Fibroblast of pulmonary artery (primary cell): ENCODE measurements at regions not wholly inside any gene's neighbourhood (a gene's known extent, or its start where the extent isn't known, plus 50 kb on each side); places are given as distances from the start of the nearest gene placed in this dataset.

ENCODE experiments used
- DNase-seq: peaks from one replicate; pipeline ENCODE4 v3.0.0-alpha.2; 2010; ENCODE audit warnings: low read depth
- H3K4me3 ChIP-seq: replicated peaks from 2 replicates; pipeline ENCODE4 v1.5.1; 2011; ENCODE audit warnings: low read depth, mild to moderate bottlenecking, control low read depth, low read length, moderate library complexity
- TF ChIP-seq, protein P1 (sequence below): IDR thresholded peaks from 2 replicates; pipeline ENCODE4 v1.5.1; 2011; ENCODE audit warnings: mild to moderate bottlenecking, control low read depth, low read length, inconsistent platforms; ENCODE audit errors: missing control alignments

DNA sequence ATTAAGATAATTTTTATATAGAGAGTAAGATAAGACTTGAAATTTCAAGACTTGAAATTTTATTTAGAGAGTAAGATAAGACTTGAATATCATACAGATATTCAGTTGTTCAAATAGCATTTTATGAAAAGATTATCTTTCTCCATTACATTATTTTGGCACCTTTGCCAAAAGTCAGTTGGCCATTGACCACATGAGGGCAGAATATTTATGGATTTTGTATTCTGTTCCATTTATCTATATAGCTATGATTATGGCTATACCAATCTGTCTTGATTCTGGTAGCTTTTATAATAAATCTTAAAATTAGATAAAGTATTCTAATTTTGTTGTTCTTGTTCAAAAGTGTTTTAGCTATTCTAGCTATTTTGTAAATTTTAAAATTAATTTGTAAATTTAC, 537.9 kb upstream of the GJE1 start:
- TF ChIP-seq, protein P1, sequence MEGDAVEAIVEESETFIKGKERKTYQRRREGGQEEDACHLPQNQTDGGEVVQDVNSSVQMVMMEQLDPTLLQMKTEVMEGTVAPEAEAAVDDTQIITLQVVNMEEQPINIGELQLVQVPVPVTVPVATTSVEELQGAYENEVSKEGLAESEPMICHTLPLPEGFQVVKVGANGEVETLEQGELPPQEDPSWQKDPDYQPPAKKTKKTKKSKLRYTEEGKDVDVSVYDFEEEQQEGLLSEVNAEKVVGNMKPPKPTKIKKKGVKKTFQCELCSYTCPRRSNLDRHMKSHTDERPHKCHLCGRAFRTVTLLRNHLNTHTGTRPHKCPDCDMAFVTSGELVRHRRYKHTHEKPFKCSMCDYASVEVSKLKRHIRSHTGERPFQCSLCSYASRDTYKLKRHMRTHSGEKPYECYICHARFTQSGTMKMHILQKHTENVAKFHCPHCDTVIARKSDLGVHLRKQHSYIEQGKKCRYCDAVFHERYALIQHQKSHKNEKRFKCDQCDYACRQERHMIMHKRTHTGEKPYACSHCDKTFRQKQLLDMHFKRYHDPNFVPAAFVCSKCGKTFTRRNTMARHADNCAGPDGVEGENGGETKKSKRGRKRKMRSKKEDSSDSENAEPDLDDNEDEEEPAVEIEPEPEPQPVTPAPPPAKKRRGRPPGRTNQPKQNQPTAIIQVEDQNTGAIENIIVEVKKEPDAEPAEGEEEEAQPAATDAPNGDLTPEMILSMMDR: peak; percentile 23

DNA sequence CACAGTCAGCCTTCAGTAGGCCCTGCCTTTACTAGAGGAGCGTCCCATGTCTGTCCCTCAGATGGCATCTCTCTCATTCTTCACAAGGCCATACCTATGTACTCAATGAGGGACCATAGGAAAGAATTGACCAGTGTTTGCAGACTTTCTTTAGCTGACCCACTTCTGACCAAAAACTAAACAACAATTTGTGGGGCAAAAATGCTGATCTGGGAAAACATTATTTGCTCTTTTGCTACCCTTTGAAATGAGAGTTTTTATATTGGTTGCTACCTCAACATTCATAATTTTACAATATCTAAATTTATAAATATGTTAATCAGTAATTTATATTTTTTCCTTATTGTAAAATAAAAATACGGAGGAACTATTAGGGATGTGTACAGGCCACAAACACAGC, 539.4 kb upstream of the GJE1 start:
- H3K4me3 ChIP-seq: no peak overlapping the region
- TF ChIP-seq, protein P1: no peak
- no peak for DNase-seq

More for the DNA sequence above, 537.9 kb upstream of the GJE1 start:
- DNase-seq: no peak
- H3K4me3 ChIP-seq: no peak overlapping the region

DNA sequence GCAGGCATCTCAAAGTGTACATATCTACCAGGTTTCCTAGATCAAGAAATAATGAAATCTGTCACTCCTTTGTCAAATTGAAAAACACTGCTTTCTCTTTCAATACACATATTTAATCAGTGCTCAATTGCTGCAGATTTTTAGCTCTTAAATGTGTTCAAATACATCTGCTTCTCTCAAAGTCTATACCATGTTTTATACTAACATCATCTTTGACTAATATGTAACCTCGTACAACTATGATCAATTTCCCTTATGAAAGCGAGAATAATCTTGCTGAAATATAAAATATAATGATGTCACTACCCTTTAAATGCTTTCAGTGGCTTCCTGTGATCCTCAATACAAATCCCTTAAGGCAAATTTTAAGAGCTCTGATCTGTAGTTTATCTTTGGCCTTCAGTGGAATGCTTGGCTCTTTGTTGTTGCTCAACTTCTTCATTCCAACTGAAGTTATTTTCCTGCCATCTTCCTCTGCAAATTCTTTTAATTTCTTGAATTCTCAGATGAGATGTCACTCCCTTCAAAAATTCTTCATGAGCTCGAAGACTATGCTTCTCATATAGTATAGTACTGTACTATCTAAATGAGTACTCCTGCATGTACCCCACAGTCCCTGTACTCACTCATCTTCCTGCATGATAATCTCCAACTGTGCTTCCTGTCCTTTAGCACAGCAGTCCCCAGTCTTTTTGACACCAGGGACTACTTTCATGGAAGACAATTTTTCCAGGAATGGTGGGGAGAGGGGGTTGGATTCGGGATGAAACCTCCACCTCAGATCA, 545.1 kb upstream of the GJE1 start:
- no peak overlapping the region for H3K4me3 ChIP-seq
- TF ChIP-seq, protein P1: no peak
- peak; percentile 83 for DNase-seq

DNA sequence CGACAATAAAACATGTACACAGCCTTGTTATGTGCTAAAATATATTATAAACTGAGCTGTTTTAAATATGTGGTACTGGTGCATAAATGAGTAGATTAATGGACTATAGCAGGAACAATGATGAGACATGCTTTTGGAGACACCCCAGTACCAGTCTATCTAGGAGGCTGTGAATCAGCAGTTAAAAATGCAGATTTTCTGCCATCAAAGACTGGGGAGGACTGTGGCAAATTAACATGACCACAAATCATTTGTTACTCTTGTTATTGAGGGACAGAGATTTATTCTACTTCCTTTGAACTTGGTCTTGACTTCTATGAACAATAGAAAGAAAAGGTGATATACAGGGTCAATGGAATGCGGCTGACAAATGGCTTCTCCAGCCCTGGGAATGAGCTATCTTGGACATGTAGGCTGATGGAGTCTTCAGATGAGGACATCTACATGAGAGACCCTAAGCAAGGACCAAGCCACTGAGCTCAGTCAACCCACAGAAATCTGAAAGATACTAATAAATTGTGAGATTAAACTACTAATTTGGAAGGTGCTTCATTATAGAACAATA, 551.7 kb upstream of the GJE1 start:
- DNase-seq: peak; percentile 45
- TF ChIP-seq, protein P1: no peak
- no peak overlapping the region for H3K4me3 ChIP-seq

DNA sequence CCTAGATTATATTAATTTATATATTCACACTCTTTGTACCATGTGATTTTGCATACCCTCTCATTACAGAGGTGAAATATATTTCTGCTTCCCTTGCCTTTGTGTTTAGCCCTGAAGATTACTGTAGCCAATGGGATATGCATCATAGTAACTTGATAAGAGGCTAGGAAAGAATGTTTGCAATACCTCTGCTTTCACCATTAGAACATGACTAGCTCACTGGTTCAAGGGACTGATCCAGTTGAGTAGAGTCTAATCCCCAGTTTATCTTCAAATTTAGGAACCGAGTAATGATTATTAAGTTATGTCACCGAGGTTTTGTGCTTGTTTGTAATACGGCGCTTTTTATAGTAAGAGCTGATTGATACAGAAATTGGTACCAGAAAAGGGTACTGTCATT, 552.6 kb upstream of the GJE1 start:
- DNase-seq: peak; percentile 16
- TF ChIP-seq, protein P1: no peak
- no peak overlapping the region for H3K4me3 ChIP-seq

DNA sequence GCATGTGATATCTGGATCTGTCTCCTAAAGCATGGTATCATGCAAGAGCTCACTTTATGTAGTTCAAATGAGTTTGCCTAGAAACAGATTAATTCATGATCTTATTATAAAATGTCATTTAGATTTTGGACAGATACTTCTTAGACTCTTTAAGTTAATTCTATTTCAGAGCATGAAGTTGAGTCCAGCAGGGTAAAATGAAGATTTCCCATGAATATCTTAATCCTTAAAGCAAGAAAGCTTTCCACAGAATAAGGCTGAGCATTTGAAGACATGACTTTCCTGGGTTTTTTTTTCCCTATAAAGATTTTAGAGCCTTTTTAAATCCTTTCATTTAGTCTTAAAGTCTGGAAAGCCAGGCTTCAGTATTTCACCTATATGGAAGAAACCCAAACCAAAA, 556.0 kb upstream of the GJE1 start:
- TF ChIP-seq, protein P1: no peak
- DNase-seq: no peak
- H3K4me3 ChIP-seq: no peak overlapping the region
